HG03060 (cell line): ENCODE measurements at regions not wholly inside any gene's neighbourhood (a gene's known extent, or its start where the extent isn't known, plus 50 kb on each side); places are given as distances from the start of the nearest gene placed in this dataset.
"Not testable (repeated sequence)": the region's sequence is repeated elsewhere in the genome, so short reads cannot be mapped to it uniquely, and the experiment has no call there.

Experiments
- ATAC-seq: cut with Tn5 transposase; IDR thresholded peaks from one replicate; pipeline ENCODE4 v1.9.1; 2021; ENCODE audit warnings: low read depth, moderate number of reproducible peaks; ENCODE audit not compliant: unreplicated experiment

DNA sequence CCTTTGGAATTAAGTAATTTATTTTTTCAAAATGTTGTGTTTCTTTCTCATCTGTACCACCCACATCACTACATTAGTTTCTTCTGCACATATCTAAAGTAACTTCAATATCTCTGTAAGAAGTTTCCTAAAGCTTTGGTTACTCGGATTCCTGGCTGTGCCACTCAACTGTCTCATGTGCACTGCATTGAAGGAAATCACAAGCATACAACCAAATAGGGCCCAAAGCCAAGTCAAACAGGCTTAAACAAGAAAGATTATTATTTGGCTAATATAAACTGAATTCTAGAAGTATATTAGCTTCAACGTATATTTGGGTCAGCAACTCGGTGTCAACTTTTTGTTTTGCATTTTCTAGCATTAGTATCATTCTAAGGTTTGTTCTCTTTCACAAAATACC lies 1647.6 kb upstream of the SPRY2 start:
- no peak for ATAC-seq

- no peak for ATAC-seq
Observed at GRCh38 chr13:81987677-81988357, 1646.9 kb upstream of the SPRY2 start.

DNA sequence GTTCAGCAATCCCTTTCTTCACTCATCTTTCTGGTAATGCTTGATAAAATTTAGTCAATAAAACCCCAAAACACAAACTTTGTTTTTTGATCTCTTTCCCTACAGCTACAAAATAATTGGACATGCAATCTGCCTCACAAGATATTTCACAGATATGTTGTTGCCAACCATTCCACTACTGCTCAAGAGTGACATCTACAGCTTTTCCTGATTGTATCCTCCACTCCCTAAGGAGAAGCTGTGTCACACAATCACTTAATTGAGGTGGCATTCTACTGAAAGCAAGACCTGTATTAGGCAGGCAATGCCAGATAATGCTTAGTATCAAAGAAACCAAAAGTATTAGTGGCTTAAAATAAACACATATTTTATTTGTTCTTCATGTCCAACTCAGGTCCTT lies 1646.2 kb upstream of the SPRY2 start:
- no peak for ATAC-seq

GRCh38 chr13:81986308-81986707 lies 1645.4 kb upstream of the SPRY2 start:
- ATAC-seq, result no peak

GRCh38 chr13:81957121-81957520 lies 1616.2 kb upstream of the SPRY2 start:
- ATAC-seq, result no peak

- ATAC-seq, result no peak
Observed at GRCh38 chr13:81929988-81930387, 1589.1 kb upstream of the SPRY2 start.

- ATAC-seq, result no peak
Observed at GRCh38 chr13:81927347-81927746, 1586.4 kb upstream of the SPRY2 start.

DNA sequence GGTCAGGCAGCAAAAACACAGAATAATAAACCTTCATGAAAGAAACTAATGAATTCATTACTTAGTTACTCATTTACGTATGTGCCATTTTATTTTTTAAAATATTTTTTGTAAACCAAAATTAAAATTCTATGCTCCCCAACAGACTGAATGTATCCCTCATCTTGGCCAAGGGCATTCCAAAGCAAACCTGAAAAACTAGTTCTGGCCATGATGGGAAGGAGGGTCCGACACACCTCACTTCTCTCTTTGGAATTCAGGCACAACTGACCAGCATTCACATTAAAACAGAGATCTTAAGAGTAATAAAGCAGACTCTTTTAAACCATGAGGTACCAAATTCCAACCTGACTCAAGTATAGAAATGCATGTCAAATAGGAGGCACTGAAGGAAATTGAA lies 1576.9 kb upstream of the SPRY2 start:
- no peak for ATAC-seq

GRCh38 chr13:81916461-81916860 lies 1575.5 kb upstream of the SPRY2 start:
- no peak for ATAC-seq

GRCh38 chr13:81907787-81908372 lies 1567.0 kb upstream of the SPRY2 start:
- ATAC-seq, result no peak

GRCh38 chr13:81888855-81889254 lies 1547.9 kb upstream of the SPRY2 start:
- ATAC-seq, result no peak

- ATAC-seq, result no peak
Observed at GRCh38 chr13:81874681-81875661, 1534.0 kb upstream of the SPRY2 start.

- ATAC-seq, result no peak
Observed at GRCh38 chr13:81874253-81874652, 1533.3 kb upstream of the SPRY2 start.

- no peak for ATAC-seq
Observed at GRCh38 chr13:81872581-81872980, 1531.7 kb upstream of the SPRY2 start.

GRCh38 chr13:81871751-81872325 lies 1530.9 kb upstream of the SPRY2 start:
- not testable (repeated sequence) for ATAC-seq

DNA sequence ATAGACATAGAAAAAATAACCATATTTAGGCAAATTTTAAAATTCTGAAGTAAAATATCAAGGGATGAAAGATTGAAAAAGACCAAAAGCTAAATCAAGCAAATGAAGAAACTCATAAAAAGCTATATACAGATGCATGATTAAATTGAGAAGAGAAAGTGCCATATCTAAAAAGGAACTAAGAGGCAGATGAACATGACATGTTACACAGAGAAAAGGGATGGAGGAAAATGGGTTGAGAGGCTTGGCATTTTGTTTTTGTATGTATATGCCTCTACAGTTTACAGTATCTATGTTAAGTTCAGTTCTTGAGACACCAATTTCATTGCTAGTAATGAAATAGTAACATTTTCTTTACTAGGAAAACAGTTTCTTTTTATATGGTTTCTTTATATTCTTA lies 1507.4 kb upstream of the SPRY2 start:
- ATAC-seq, result no peak

DNA sequence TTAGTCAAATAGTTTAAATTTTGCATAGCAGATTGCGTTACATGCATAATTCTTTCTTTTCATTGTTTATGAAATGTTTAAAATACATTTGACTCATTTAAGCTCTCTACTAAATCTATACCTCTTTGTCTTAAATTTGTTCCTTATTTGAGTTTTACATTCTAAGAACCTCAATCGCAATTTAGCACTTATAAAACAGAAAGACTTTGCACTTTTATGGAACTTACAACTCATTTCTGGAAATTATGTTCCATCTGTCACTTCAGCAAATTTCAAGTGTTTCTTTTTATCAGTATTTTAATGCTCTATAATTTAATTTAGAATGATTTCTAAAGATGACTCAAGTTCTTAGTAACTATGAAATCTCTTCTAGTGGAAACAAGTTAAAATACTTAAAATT lies 1505.8 kb upstream of the SPRY2 start:
- no peak for ATAC-seq

- no peak for ATAC-seq
Observed at GRCh38 chr13:81821259-81821658, 1480.3 kb upstream of the SPRY2 start.

DNA sequence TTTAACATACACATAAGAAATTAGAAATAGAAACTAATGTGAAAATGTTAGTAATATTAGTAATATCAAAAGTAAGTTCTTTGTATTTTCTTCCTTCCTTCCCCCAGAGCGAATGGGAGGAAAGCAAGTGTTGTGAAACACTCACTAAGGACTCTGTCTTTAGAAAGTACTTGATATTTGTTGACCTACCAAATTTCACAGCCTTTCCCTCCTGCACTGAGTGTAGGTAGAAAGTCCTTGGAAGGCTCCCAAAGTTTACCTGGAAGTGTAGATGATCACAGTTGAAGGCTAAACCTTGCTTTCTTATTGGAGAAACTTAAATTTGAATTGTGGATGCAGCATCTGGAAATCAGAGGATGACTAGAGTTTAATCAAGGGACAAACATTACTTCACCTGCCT lies 1459.5 kb upstream of the SPRY2 start:
- no peak for ATAC-seq

- ATAC-seq, result no peak
Observed at GRCh38 chr13:81795710-81796109, 1454.8 kb upstream of the SPRY2 start.

DNA sequence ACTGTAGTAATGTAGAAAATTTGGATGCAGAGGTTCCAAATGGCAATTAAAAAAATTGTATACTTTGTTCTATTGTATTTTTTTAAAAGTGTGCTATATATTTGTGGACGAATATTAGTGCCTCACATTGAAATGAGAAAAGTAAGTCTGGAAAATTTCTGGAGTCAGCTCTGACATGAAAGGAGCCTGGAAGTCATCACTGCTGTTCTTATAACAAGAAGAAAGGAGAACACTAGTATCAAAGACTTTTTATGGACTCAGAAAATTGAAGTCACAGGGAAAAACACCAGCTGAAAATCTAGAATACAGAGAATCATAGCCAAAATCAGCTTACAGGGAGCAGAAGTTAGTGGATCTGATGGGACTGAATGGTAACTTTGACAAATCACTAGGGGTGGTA lies 1450.7 kb upstream of the SPRY2 start:
- ATAC-seq, result no peak
